WI38 (cell line): ENCODE measurements at regions not wholly inside any gene's neighbourhood (a gene's known extent, or its start where the extent isn't known, plus 50 kb on each side); places are given as distances from the start of the nearest gene placed in this dataset.
A peak's percentile ranks its signal among the peaks of the same experiment; 100 is the strongest.

ENCODE experiments used
- H3K4me3 ChIP-seq: 2 replicates; pipeline ENCODE4 v1.5.1; 2011; ENCODE audit warnings: low read depth, mild to moderate bottlenecking, control low read depth, low read length
- TF ChIP-seq, protein P1 (sequence below): IDR thresholded peaks from 2 replicates; pipeline ENCODE4 v1.5.1; 2012; ENCODE audit warnings: low read depth, mild to moderate bottlenecking, control low read depth, low read length

DNA sequence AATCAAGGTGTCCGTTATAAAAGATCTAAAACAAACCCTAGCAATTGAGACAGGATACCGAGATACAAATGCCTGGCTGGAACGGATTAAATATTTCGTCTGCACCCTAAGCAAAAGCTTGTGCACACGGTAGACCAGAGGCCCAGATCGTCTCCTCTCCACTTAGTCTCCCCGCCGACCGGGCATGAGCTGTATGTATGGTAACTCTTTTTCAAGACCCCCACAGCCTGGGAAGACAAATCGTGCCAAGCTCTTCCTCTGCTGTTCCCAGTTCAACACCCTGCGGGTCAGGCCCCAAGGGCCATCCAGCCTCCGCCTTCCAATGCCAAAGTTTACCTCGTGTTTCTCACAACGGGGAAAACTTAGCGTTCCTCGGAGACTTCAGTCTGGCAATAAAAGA lies 285.7 kb upstream of the GALNT17 start:
- TF ChIP-seq, protein P1, sequence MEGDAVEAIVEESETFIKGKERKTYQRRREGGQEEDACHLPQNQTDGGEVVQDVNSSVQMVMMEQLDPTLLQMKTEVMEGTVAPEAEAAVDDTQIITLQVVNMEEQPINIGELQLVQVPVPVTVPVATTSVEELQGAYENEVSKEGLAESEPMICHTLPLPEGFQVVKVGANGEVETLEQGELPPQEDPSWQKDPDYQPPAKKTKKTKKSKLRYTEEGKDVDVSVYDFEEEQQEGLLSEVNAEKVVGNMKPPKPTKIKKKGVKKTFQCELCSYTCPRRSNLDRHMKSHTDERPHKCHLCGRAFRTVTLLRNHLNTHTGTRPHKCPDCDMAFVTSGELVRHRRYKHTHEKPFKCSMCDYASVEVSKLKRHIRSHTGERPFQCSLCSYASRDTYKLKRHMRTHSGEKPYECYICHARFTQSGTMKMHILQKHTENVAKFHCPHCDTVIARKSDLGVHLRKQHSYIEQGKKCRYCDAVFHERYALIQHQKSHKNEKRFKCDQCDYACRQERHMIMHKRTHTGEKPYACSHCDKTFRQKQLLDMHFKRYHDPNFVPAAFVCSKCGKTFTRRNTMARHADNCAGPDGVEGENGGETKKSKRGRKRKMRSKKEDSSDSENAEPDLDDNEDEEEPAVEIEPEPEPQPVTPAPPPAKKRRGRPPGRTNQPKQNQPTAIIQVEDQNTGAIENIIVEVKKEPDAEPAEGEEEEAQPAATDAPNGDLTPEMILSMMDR = no peak
- H3K4me3 ChIP-seq = no peak overlapping the region

DNA sequence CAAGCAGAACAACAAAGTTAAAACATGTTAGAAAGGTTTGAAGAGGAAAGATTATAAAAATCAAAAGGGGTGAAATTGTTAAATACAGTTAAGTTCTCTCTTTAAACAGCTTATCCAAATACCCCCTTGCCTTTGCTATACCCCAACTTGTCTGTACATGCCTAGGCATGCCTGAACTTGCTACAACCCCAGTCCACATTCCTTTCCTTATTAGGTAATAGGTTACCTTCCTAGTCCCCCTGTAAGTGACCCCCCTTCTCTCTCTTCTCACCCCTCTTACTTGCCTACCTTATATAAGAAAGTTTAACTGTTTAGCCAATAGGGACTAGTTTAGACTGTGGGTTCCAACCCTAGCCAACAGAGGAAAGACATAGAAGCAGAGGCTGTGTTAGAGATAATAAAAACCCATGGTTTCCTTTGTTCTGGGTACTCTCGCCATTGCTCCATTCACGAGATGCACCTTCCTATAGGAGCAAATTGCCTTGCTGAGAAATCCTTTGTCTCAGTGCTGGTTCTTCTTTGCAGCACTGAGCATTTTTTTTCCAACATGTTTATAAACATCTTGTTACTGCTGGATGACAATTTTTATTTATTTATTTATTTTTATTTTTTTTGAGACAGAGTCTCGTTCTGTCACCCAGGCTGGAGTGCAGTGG lies 282.2 kb upstream of the GALNT17 start:
- TF ChIP-seq, protein P1 = no peak
- no peak overlapping the region for H3K4me3 ChIP-seq

DNA sequence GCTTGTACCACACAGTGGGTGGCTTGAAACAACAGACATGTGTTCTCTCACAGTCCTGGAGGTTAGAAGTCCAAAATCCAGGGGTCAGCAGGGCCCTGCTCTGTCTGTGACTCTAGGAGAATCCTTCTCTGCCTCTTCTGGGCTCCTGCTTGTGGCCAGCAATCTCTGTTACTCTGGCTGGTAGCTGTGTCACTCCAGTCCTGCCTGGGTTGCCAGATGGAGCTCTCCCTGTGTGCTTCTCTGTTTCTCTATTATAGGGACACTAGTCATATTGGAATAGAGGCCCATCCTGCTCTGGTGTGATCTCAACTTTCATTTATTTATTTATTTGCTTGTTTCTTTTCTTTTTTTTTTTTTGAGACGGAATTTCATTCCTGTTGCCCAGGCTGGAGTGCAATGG lies 276.6 kb upstream of the GALNT17 start:
- TF ChIP-seq, protein P1 = no peak
- no peak overlapping the region for H3K4me3 ChIP-seq

DNA sequence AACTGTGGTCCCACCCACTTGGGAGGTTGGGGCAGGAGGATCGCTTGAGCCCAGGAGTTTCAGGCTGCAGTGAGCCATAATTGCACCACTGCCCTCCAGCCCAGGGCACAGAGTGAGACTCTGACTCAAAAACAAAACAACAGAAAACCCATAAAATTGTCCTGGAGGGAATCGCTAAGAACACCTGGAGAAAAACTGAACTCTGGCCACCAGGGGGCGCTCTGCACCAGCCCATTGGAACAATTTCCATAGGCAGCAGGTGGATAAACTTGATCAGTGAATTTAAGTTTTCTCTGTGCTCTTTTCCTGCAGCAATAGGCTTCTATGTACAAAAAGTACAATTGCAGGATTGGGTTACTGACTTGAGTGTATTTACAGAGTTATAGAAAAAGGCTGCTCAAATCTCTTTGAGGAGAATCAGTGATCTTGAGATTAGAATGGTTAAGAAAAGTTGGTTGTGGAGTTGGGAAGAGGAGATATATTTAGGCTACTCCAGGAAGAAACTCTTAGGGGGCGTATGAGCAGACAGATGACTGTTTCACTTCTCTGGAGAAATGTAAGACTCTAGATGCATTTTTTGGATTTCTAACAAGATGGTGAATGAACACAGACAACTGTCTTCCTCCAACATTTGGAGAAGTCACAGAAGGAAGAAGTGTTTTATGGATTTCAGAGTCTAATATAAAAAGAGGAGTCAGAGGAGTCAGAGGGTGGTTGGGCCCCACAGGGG lies 274.9 kb upstream of the GALNT17 start:
- H3K4me3 ChIP-seq = no peak overlapping the region
- TF ChIP-seq, protein P1 = peak; percentile 74

DNA sequence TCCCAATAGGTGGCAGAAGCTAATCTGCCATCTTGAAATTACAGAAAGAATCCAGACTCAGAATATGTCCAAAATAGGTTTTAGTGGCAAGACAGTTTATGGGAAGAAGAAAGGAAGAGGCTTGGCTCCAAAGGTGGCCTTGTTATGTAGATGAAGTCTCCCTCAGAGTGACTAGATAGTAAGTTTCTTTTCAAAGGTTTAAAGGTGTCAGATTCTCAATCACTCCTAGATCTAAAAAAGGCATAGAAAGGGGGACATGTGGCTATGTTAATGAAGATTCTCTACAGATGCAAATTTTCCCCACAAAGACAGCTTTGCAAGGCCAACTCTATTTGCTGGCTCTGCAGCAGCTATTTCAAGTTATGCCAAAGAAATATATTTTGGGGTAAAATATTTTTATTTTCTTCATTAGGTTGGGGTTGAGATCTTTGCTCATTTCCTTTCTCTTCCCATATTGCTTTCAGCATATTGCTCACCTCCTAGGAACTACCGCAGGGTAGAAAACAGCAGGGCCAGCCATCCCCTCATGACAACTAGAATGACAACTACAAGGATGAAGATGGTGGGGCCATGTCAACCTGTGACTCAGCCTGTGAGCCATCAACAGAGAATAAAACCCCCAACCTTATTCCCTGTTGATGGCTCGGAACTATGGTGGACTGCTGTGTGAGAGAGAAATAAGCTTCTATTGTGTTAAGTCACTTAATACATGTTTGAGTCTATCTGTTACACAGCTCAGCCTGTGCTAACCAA lies 274.0 kb upstream of the GALNT17 start:
- no peak overlapping the region for H3K4me3 ChIP-seq
- TF ChIP-seq, protein P1 = no peak

DNA sequence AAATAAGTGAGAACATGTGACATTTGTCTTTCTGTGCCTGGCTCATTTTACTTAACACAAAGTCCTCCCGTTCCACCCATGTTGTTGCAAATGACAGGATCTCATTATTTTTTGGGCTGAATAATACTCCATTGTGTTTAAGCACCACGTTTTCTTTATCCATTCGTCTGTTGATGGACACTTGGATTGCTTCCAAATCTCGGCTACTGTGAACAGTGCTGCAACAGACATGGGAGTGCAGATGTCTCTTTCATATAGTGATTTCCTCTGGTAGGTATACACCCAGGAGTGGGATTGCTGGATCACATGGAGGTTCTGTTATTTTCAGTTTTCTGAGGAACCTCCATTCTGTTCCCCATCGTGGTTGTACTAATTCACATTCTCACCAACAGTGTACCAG lies 264.4 kb upstream of the GALNT17 start:
- H3K4me3 ChIP-seq = no peak overlapping the region
- TF ChIP-seq, protein P1 = no peak

DNA sequence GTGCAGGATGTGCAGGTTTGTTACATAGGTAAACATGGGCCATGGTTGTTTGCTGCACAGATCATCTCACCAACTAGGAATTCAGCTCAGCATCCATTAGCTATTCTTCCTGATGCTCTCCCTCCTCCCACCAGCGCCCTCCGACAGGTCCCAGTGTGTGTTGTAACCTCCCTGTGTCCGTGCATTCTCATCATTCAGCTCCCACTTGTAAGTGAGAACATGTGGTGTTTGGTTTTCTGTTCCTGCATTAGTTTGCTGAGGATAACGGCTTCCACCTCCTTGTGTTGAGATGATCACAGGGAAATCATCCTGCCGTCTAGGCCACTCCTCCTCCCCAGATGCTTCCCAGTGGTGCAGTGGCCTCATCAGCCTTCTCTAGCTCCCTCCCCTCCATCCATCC lies 261.6 kb upstream of the GALNT17 start:
- H3K4me3 ChIP-seq = no peak overlapping the region
- TF ChIP-seq, protein P1 = no peak
